ENCODE measurements at regions not wholly inside any gene's neighbourhood (a gene's known extent, or its start where the extent isn't known, plus 50 kb on each side); places are given as distances from the start of the nearest gene placed in this dataset.

DNA sequence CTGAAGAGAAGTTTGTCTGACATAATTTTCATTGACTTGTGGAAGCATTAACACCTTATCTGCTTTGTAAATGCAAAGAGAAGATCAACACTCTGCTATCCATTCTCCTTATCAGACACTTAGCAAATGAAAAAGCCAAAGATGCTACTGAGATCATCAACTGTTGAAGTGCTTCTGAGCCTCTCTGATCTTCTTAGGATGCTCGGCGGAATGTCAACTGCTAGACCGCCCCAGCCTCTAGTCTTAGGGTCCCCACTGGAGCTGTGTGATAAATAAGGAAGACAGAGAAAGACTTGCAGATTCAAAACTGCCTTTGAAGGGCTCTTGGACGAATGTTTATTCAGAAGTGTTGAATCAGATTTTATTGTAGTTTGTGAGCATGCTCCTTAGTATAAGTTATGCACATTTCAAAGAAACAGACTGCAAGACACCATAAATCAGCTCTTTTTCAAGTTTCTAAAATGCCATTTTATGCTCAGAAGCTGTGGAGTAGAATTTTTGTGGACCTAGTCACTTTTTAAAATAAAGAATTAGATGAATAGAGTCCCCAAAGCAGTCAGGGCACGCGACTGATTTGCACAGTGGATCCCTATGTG lies 197.9 kb downstream of the DIRAS2 start:
- TF ChIP-seq GATA2 (IDR thresholded peaks at IDR 0.05; ENCODE audit: low read depth, low read length): no peak
- TF ChIP-seq GATA3 (IDR thresholded peaks at IDR 0.05; ENCODE audit: low read depth, low read length): no peak

Measured in SH-SY5Y (cell line).